HepG2 (cell line): ENCODE measurements at regions not wholly inside any gene's neighbourhood (a gene's known extent, or its start where the extent isn't known, plus 50 kb on each side); places are given as distances from the start of the nearest gene placed in this dataset.

Experiments used
- ATAC-seq: fragments of 200-7000 bp; cut with Tn5 transposase; 3 replicates; pipeline ENCODE4 v1.9.1; 2020; ENCODE audit warnings: mild to moderate bottlenecking, moderate library complexity
- BruUV-seq: library from RNA; stranded (reverse); fragments of 400-500 nt; replicated peaks from 2 replicates; lab custom pipeline; 2021; lab: Mats Ljungman, UMichigan
- CTCF ChIA-PET: fragments of 300-600 bp; formaldehyde crosslinking; extraction: SDS; loops from one replicate; lab custom pipeline; 2021; ENCODE audit warnings: low total read pairs, inconsistent platforms, low intra/inter-chr PET ratio; lab: Yijun Ruan, JAX
- POLR2A ChIA-PET: fragments of 350-600 bp; sonication (Branson Sonifier 250); formaldehyde crosslinking; loops from one replicate; lab custom pipeline; 2020; ENCODE audit warnings: antibody characterized with exemption, inconsistent platforms; lab: Yijun Ruan, JAX
- DNase-seq: peaks from one replicate; pipeline ENCODE4 v3.0.0-alpha.2; 2015; ENCODE audit warnings: low spot score
- FAIRE-seq: peaks from 3 replicates; lab custom pipeline; 2011; peaks lifted over from hg19 to GRCh38; lab: Jason Lieb, UNC
- H2AFZ ChIP-seq: one replicate; pipeline ENCODE4 v1.6.1; 2011; ENCODE audit warnings: low read length, inconsistent platforms
- H3K27ac ChIP-seq: fragments of 300-600 bp; 3 replicates; pipeline ENCODE4 v1.8.0; 2011; ENCODE audit warnings: mixed run types, mild to moderate bottlenecking, mixed read lengths, low read length, inconsistent platforms; ENCODE audit not compliant: insufficient read depth; ENCODE audit errors: extremely low read length
- H3K27me3 ChIP-seq, 2 experiments: fragments of 200-600 bp in 1 of 2; 2 replicates in 1 of 2; 3 replicates in 1 of 2; pipeline versions ENCODE4 v1.6.0 to v1.8.0; 2011; ENCODE audit warnings: low read length in 2 of 2, mild to moderate bottlenecking in 2 of 2, moderate library complexity in 2 of 2, inconsistent platforms in 1 of 2; ENCODE audit not compliant: insufficient read depth in 2 of 2, control insufficient read depth in 1 of 2
- H3K36me3 ChIP-seq, 2 experiments: fragments of 200-600 bp in 1 of 2; replicated peaks in 1 of 2; 2 replicates in 1 of 2; 3 replicates in 1 of 2; pipeline versions ENCODE4 v1.5.1 to v1.8.0; 2011; ENCODE audit warnings: low read length in 2 of 2, inconsistent platforms in 1 of 2; ENCODE audit not compliant: insufficient read depth in 2 of 2, control insufficient read depth in 1 of 2
- H3K4me1 ChIP-seq: 2 replicates; pipeline ENCODE4 v1.5.1; 2012; ENCODE audit warnings: low read length, inconsistent platforms; ENCODE audit not compliant: insufficient read depth
- H3K4me2 ChIP-seq: 2 replicates; pipeline ENCODE4 v1.6.0; 2011; ENCODE audit warnings: low read depth, low read length, inconsistent platforms
- H3K4me3 ChIP-seq, 3 experiments: fragments of 200-600 bp in 1 of 3; sonication (generic), shearing (Covaris generic) in 1 of 3; replicated peaks in 1 of 3; 2 replicates each; pipeline ENCODE4 v1.5.1; 2011 to 2016; ENCODE audit warnings: low read length in 3 of 3, inconsistent platforms in 2 of 3, low read depth in 2 of 3, mild to moderate bottlenecking in 2 of 3, control low read depth in 1 of 3, mixed read lengths in 1 of 3; ENCODE audit not compliant: insufficient read depth in 1 of 3
- H3K79me2 ChIP-seq: one replicate; pipeline ENCODE4 v1.6.1; 2011; ENCODE audit warnings: low read length, inconsistent platforms; ENCODE audit not compliant: insufficient read depth
- H3K9ac ChIP-seq: 2 replicates; pipeline ENCODE4 v1.6.0; 2011; ENCODE audit warnings: mild to moderate bottlenecking, low read depth, low read length, inconsistent platforms; ENCODE audit not compliant: insufficient read depth
- H3K9me3 ChIP-seq: 2 replicates; pipeline ENCODE4 v1.5.1; 2012; ENCODE audit warnings: mild to moderate bottlenecking, low read length
- H4K20me1 ChIP-seq: 2 replicates; pipeline ENCODE4 v1.6.0; 2011; ENCODE audit warnings: inconsistent platforms, mild to moderate bottlenecking, low read length, moderate library complexity; ENCODE audit not compliant: insufficient read depth
- BCL6 ChIP-seq: IDR thresholded peaks from 2 replicates; pipeline ENCODE4 v1.6.1; 2016; ENCODE audit warnings: missing genetic modification reagents, missing compliant biosample characterization
- CREM ChIP-seq, 2 experiments: sonication (generic) in 1 of 2; formaldehyde crosslinking in 1 of 2; IDR thresholded peaks; 2 replicates each; pipeline versions ENCODE4 v1.4.0 to v1.6.1; 2016 to 2020; ENCODE audit warnings: antibody characterized with exemption in 1 of 2, mild to moderate bottlenecking in 1 of 2, missing genetic modification reagents in 1 of 2
- EP300 ChIP-seq, 3 experiments: sonication (generic) in 1 of 3; formaldehyde crosslinking in 1 of 3; IDR thresholded peaks; 2 replicates each; pipeline versions ENCODE4 v1.5.1 to v1.6.1; 2011 to 2020; ENCODE audit warnings: low read depth in 2 of 3, low read length in 2 of 3, borderline replicate concordance in 1 of 3, improper control_type of control experiment in 1 of 3, mild to moderate bottlenecking in 1 of 3, missing genetic modification reagents in 1 of 3, moderate library complexity in 1 of 3
- GTF2F1 ChIP-seq: fragments of 150-350 bp; IDR thresholded peaks from 2 replicates; pipeline ENCODE4 v1.6.1; 2014; ENCODE audit warnings: low read length
- HDAC1 ChIP-seq: sonication (generic); formaldehyde crosslinking; IDR thresholded peaks from 2 replicates; pipeline ENCODE4 v1.5.1; 2020; ENCODE audit warnings: mild to moderate bottlenecking, missing genetic modification reagents
- MAFF ChIP-seq: IDR thresholded peaks from 2 replicates; pipeline ENCODE4 v1.6.1; 2011; ENCODE audit warnings: low read depth, low read length, improper control_type of control experiment
- SMC3 ChIP-seq: IDR thresholded peaks from 2 replicates; pipeline ENCODE4 v1.6.1; 2011; ENCODE audit warnings: low read length, improper control_type of control experiment
- SRF ChIP-seq: IDR thresholded peaks from 2 replicates; pipeline ENCODE4 v1.6.1; 2011; ENCODE audit warnings: mild to moderate bottlenecking, low read depth, low read length, moderate library complexity
- TARDBP ChIP-seq: sonication (generic); formaldehyde crosslinking; IDR thresholded peaks from 2 replicates; pipeline ENCODE4 v1.8.0; 2022; ENCODE audit warnings: mild to moderate bottlenecking, missing genetic modification reagents
- TCF7 ChIP-seq: sonication (generic); IDR thresholded peaks from 2 replicates; pipeline ENCODE4 v1.6.1; 2016; ENCODE audit warnings: antibody characterized with exemption, low read depth
- ZNF777 ChIP-seq: sonication (generic); formaldehyde crosslinking; IDR thresholded peaks from 2 replicates; pipeline ENCODE4 v1.4.0; 2020; ENCODE audit warnings: missing genetic modification reagents
- WGBS: methylation state at CpG from one replicate; pipeline ENCODE4 v1.1.6; 2017; ENCODE audit warnings: low lambda C conversion rate; 5-methylcytosine and 5-hydroxymethylcytosine counted together
- in situ Hi-C: cut with HindIII; loops from 2 replicates; pipeline ENCODE4 v1.10.0; 2017; ENCODE audit warnings: low pct_unique_long_range_greater_than_20kb; ENCODE audit not compliant: extremely low pct_ligation_motif_present
- intact Hi-C: fragments of 100-400 bp; cut with micrococcal nuclease; formaldehyde crosslinking; loops from one replicate; pipeline ENCODE4 v1.10.0; 2022; ENCODE audit not compliant: unreplicated experiment
- TF ChIP-seq, protein P1 (sequence below), 2 experiments: sonication (generic) in 1 of 2; formaldehyde crosslinking in 1 of 2; IDR thresholded peaks; 2 replicates each; pipeline versions ENCODE4 v1.4.0 to v1.6.1; 2016 to 2020; ENCODE audit warnings: borderline replicate concordance in 1 of 2, low read depth in 1 of 2, mild to moderate bottlenecking in 1 of 2, missing genetic modification reagents in 1 of 2
- TF ChIP-seq, protein P2 (sequence below): sonication (generic); formaldehyde crosslinking; IDR thresholded peaks from 2 replicates; pipeline ENCODE4 v1.4.0; 2020; ENCODE audit warnings: mild to moderate bottlenecking, missing genetic modification reagents, borderline replicate concordance
- TF ChIP-seq, protein P3 (sequence below): sonication (generic); formaldehyde crosslinking; IDR thresholded peaks from 2 replicates; pipeline ENCODE4 v1.4.0; 2020; ENCODE audit warnings: mild to moderate bottlenecking, missing genetic modification reagents

DNA sequence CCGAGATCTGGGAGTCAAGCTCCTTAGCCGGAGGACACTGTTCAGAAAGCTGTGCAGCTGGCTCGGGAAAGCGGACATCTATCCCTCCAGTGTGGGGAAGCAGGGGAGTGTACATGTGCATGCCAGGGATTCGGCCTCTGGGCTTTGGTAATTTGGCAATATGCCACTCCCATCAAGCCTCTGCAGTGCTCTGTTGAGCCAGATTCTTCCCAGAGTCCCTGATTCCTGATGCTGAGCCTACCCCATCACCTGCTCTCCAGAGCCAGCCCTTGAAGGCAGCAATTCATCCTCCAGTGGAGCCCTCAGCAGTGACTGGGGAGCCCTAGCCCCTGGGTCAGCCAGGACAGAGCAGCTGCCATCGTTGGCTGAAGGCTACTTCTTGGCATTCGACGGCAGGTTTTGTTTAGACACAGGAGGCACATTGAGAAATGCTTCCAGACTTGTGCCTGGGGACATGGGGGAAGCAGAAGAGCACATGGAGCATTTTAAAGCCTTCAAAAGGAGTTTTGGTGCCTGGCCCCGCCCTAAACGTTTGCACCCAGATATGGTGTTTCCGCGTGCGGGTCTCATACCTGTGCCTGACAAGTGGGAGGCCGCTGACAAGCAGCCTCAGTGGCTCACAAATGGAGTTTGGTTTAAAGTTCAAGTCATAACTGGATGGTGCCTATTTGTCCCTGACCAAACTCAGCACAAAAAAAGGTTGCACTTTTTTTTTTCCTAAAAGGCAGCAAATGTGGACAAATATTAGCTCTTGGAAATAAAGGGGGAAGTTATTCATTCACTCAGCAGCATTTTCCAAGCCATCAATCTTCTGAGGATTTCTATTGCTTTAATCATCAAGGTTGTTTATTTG is 272.8 kb downstream of the CYRIA start:
- ChIA-PET CTCF (no interaction called here), POLR2A (interaction anchor here (1.0 kb wide), 1 partner anchor 33 kb away, joined by 3 read pairs; no protein-coding TSS in a partner anchor)
- Histone ChIP-seq H3K4me1 (peaks cover 30% of the 10 kb centered on the region), H3K9ac (no peak overlapping the region), H3K36me3 (no peaks in the 10 kb centered on the region), H3K27me3 (no peaks in the 10 kb centered on the region), H3K27ac (no peak overlapping the region), H4K20me1 (no peaks in the 10 kb centered on the region), H3K79me2 (no peaks in the 10 kb centered on the region), H2AFZ (no peak overlapping the region), H3K4me3 (no peak overlapping the region; a peak in 1 of 6 replicates), H3K4me2 (peak overlapping the region; percentile 72), H3K9me3 (no peaks in the 10 kb centered on the region)
- 25% methylated on average over 13 of the region's 14 CpGs for WGBS
- DNase-seq (peak; percentile 75), FAIRE-seq (peak; percentile 46), ATAC-seq (peak; percentile 22)
- no TSS peak for BruUV-seq
- in situ Hi-C loops (no loop called here), intact Hi-C loops (loop anchor here (1.0 kb wide), 1 partner anchor 32 kb away; no protein-coding TSS in a partner anchor)
- TF ChIP-seq TCF7 = peak; percentile 26; the same call in 1 of the 2 replicates
- no peak for TF ChIP-seq MAFF
- 0 out of 2 replicates have a peak, but pooled peaks have one; percentile 24 for TF ChIP-seq CREM (IDR thresholded peaks at IDR 0.05)
- TF ChIP-seq CREM (CRISPR knock-in tag; IDR thresholded peaks at IDR 0.05) = no peak
- TF ChIP-seq TARDBP = no peak
- TF ChIP-seq GTF2F1 = no peak
- TF ChIP-seq, protein P1, sequence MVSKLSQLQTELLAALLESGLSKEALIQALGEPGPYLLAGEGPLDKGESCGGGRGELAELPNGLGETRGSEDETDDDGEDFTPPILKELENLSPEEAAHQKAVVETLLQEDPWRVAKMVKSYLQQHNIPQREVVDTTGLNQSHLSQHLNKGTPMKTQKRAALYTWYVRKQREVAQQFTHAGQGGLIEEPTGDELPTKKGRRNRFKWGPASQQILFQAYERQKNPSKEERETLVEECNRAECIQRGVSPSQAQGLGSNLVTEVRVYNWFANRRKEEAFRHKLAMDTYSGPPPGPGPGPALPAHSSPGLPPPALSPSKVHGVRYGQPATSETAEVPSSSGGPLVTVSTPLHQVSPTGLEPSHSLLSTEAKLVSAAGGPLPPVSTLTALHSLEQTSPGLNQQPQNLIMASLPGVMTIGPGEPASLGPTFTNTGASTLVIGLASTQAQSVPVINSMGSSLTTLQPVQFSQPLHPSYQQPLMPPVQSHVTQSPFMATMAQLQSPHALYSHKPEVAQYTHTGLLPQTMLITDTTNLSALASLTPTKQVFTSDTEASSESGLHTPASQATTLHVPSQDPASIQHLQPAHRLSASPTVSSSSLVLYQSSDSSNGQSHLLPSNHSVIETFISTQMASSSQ (IDR thresholded peaks at IDR 0.05; ENCODE audit: low read depth) = peak; percentile 39; the same call in 1 of the 2 replicates
- TF ChIP-seq, protein P1 (CRISPR knock-in tag; IDR thresholded peaks at IDR 0.05; ENCODE audit: borderline replicate concordance) = no peak; the same call in 1 of the 2 replicates
- TF ChIP-seq EP300 (IDR thresholded peaks at IDR 0.05; ENCODE audit: low read depth in 2 of 2, low read length in 2 of 2) = peak in 1 of 2 experiments; percentile 40; a peak in 1 of 4 replicates
- no peak for TF ChIP-seq EP300 (CRISPR knock-in tag; IDR thresholded peaks at IDR 0.05; ENCODE audit: borderline replicate concordance)
- TF ChIP-seq HDAC1 (CRISPR knock-in tag) = no peak
- TF ChIP-seq, protein P2, sequence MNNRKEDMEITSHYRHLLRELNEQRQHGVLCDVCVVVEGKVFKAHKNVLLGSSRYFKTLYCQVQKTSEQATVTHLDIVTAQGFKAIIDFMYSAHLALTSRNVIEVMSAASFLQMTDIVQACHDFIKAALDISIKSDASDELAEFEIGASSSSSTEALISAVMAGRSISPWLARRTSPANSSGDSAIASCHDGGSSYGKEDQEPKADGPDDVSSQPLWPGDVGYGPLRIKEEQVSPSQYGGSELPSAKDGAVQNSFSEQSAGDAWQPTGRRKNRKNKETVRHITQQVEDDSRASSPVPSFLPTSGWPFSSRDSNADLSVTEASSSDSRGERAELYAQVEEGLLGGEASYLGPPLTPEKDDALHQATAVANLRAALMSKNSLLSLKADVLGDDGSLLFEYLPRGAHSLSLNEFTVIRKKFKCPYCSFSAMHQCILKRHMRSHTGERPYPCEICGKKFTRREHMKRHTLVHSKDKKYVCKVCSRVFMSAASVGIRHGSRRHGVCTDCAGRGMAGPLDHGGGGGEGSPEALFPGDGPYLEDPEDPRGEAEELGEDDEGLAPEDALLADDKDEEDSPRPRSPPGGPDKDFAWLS = no peak
- TF ChIP-seq SMC3 = no peak
- TF ChIP-seq, protein P3, sequence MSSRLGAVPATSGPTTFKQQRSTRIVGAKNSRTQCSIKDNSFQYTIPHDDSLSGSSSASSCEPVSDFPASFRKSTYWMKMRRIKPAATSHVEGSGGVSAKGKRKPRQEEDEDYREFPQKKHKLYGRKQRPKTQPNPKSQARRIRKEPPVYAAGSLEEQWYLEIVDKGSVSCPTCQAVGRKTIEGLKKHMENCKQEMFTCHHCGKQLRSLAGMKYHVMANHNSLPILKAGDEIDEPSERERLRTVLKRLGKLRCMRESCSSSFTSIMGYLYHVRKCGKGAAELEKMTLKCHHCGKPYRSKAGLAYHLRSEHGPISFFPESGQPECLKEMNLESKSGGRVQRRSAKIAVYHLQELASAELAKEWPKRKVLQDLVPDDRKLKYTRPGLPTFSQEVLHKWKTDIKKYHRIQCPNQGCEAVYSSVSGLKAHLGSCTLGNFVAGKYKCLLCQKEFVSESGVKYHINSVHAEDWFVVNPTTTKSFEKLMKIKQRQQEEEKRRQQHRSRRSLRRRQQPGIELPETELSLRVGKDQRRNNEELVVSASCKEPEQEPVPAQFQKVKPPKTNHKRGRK (CRISPR knock-in tag) = no peak
- peak; percentile 81 for TF ChIP-seq BCL6
- TF ChIP-seq SRF = peak; percentile 89
- peak; percentile 55; the same call in 1 of the 2 replicates for TF ChIP-seq ZNF777 (CRISPR knock-in tag)
